Ishikawa (cell line): ENCODE measurements at regions not wholly inside any gene's neighbourhood (a gene's known extent, or its start where the extent isn't known, plus 50 kb on each side); places are given as distances from the start of the nearest gene placed in this dataset.

Experiments
- CEBPB ChIP-seq: IDR thresholded peaks from 2 replicates; pipeline ENCODE4 v1.6.1; 2012
- CREB1 ChIP-seq: IDR thresholded peaks from 2 replicates; pipeline ENCODE4 v1.6.1; 2012; ENCODE audit warnings: low read depth
- EGR1 ChIP-seq: IDR thresholded peaks from 2 replicates; pipeline ENCODE4 v1.6.1; 2012
- EP300 ChIP-seq: IDR thresholded peaks from 2 replicates; pipeline ENCODE4 v1.6.1; 2012; ENCODE audit warnings: borderline replicate concordance
- FOXM1 ChIP-seq: IDR thresholded peaks from 2 replicates; pipeline ENCODE4 v1.6.1; 2012; ENCODE audit warnings: low read depth, borderline replicate concordance
- NFIC ChIP-seq: IDR thresholded peaks from 2 replicates; pipeline ENCODE4 v1.6.1; 2012
- RAD21 ChIP-seq: IDR thresholded peaks from 2 replicates; pipeline ENCODE4 v1.6.1; 2012; ENCODE audit warnings: low read depth
- TAF1 ChIP-seq: IDR thresholded peaks from 2 replicates; pipeline ENCODE4 v1.6.1; 2012; ENCODE audit warnings: low read depth, mild to moderate bottlenecking
- TCF12 ChIP-seq: IDR thresholded peaks from 2 replicates; pipeline ENCODE4 v1.6.1; 2012; ENCODE audit warnings: low read depth
- TEAD4 ChIP-seq: IDR thresholded peaks from 2 replicates; pipeline ENCODE4 v1.6.1; 2012
- YY1 ChIP-seq: IDR thresholded peaks from 2 replicates; pipeline ENCODE4 v1.6.1; 2012; ENCODE audit warnings: low read depth
- ZBTB7A ChIP-seq: IDR thresholded peaks from 2 replicates; pipeline ENCODE4 v1.6.1; 2012; ENCODE audit warnings: low read depth
- TF ChIP-seq, protein P1 (sequence below): IDR thresholded peaks from 2 replicates; pipeline ENCODE4 v1.6.1; 2012; ENCODE audit warnings: low read depth, mild to moderate bottlenecking
- TF ChIP-seq, protein P2 (sequence below): IDR thresholded peaks from 2 replicates; pipeline ENCODE4 v1.6.1; 2012
- TF ChIP-seq, protein P3 (sequence below): IDR thresholded peaks from 2 replicates; pipeline ENCODE4 v1.6.1; 2012

- TF ChIP-seq CREB1 (no peak), EGR1 (no peak), CEBPB (no peak), TCF12 (no peak), EP300 (no peak), YY1 (no peak), TAF1 (no peak), ZBTB7A (no peak), FOXM1 (no peak), RAD21 (no peak), NFIC (no peak), TEAD4 (no peak)
- TF ChIP-seq, protein P1, sequence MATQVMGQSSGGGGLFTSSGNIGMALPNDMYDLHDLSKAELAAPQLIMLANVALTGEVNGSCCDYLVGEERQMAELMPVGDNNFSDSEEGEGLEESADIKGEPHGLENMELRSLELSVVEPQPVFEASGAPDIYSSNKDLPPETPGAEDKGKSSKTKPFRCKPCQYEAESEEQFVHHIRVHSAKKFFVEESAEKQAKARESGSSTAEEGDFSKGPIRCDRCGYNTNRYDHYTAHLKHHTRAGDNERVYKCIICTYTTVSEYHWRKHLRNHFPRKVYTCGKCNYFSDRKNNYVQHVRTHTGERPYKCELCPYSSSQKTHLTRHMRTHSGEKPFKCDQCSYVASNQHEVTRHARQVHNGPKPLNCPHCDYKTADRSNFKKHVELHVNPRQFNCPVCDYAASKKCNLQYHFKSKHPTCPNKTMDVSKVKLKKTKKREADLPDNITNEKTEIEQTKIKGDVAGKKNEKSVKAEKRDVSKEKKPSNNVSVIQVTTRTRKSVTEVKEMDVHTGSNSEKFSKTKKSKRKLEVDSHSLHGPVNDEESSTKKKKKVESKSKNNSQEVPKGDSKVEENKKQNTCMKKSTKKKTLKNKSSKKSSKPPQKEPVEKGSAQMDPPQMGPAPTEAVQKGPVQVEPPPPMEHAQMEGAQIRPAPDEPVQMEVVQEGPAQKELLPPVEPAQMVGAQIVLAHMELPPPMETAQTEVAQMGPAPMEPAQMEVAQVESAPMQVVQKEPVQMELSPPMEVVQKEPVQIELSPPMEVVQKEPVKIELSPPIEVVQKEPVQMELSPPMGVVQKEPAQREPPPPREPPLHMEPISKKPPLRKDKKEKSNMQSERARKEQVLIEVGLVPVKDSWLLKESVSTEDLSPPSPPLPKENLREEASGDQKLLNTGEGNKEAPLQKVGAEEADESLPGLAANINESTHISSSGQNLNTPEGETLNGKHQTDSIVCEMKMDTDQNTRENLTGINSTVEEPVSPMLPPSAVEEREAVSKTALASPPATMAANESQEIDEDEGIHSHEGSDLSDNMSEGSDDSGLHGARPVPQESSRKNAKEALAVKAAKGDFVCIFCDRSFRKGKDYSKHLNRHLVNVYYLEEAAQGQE, result no peak
- TF ChIP-seq, protein P2, sequence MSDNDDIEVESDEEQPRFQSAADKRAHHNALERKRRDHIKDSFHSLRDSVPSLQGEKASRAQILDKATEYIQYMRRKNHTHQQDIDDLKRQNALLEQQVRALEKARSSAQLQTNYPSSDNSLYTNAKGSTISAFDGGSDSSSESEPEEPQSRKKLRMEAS, result no peak
- TF ChIP-seq, protein P3, sequence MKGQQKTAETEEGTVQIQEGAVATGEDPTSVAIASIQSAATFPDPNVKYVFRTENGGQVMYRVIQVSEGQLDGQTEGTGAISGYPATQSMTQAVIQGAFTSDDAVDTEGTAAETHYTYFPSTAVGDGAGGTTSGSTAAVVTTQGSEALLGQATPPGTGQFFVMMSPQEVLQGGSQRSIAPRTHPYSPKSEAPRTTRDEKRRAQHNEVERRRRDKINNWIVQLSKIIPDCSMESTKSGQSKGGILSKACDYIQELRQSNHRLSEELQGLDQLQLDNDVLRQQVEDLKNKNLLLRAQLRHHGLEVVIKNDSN, result no peak
Observed at GRCh38 chr6:43886717-43887339, 116.8 kb downstream of the VEGFA start.

GRCh38 chr6:43886067-43886461, 116.1 kb downstream of the VEGFA start:
- no peak for TF ChIP-seq TCF12
- no peak for TF ChIP-seq RAD21
- TF ChIP-seq YY1, result no peak
- no peak for TF ChIP-seq ZBTB7A
- TF ChIP-seq NFIC, result no peak
- TF ChIP-seq, protein P1, result no peak
- no peak for TF ChIP-seq CREB1
- no peak for TF ChIP-seq TAF1
- no peak for TF ChIP-seq CEBPB
- TF ChIP-seq, protein P3, result no peak
- no peak for TF ChIP-seq FOXM1
- no peak for TF ChIP-seq EP300
- TF ChIP-seq, protein P2, result no peak
- TF ChIP-seq TEAD4, result no peak
- no peak for TF ChIP-seq EGR1

- no peak for TF ChIP-seq FOXM1
- TF ChIP-seq TCF12, result no peak
- TF ChIP-seq ZBTB7A, result no peak
- TF ChIP-seq NFIC, result no peak
- TF ChIP-seq CREB1, result no peak
- TF ChIP-seq EGR1, result no peak
- TF ChIP-seq, protein P3, result no peak
- no peak for TF ChIP-seq EP300
- TF ChIP-seq YY1, result no peak
- TF ChIP-seq, protein P1, result no peak
- TF ChIP-seq TAF1, result no peak
- TF ChIP-seq, protein P2, result no peak
- no peak for TF ChIP-seq TEAD4
- TF ChIP-seq CEBPB, result no peak
- TF ChIP-seq RAD21, result no peak
Observed at GRCh38 chr6:43885399-43886066, 115.5 kb downstream of the VEGFA start.
